ENCODE measurements at regions not wholly inside any gene's neighbourhood (a gene's known extent, or its start where the extent isn't known, plus 50 kb on each side); places are given as distances from the start of the nearest gene placed in this dataset.

DNA sequence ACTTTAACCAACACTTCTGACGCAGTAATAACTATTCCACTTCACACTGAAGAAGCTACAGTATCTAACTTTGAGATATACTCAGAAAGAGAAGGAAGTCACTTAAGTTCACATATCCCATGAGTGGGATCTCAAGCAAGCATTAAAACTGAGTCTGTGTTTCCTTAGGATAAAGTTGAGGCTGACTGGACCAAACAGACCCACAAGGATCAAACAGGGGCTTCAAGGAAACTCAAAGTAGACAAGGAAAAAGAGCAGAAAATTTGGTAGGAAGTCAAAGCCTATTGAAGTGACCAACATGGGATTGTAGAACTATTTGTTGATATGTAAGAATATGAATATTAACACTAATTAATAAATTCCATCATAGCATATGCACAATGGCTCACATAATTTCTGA is 294.9 kb downstream of the ADGB start:
- H3K4me3 Mint-ChIP-seq (ENCODE audit: unreplicated experiment) = no peak overlapping the region
- peaks cover 14% of the 10 kb centered on the region for H3K4me1 Mint-ChIP-seq (ENCODE audit: unreplicated experiment)
- H3K9me3 Mint-ChIP-seq (ENCODE audit: unreplicated experiment) = no peaks in the 10 kb centered on the region
- no peaks in the 10 kb centered on the region for H3K36me3 Mint-ChIP-seq (ENCODE audit: low read depth, unreplicated experiment)
- no peak overlapping the region for H3K27ac Mint-ChIP-seq (ENCODE audit: unreplicated experiment)
- H3K27me3 Mint-ChIP-seq (ENCODE audit: unreplicated experiment) = no peaks in the 10 kb centered on the region
- TF ChIP-seq, protein P1, sequence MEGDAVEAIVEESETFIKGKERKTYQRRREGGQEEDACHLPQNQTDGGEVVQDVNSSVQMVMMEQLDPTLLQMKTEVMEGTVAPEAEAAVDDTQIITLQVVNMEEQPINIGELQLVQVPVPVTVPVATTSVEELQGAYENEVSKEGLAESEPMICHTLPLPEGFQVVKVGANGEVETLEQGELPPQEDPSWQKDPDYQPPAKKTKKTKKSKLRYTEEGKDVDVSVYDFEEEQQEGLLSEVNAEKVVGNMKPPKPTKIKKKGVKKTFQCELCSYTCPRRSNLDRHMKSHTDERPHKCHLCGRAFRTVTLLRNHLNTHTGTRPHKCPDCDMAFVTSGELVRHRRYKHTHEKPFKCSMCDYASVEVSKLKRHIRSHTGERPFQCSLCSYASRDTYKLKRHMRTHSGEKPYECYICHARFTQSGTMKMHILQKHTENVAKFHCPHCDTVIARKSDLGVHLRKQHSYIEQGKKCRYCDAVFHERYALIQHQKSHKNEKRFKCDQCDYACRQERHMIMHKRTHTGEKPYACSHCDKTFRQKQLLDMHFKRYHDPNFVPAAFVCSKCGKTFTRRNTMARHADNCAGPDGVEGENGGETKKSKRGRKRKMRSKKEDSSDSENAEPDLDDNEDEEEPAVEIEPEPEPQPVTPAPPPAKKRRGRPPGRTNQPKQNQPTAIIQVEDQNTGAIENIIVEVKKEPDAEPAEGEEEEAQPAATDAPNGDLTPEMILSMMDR (IDR thresholded peaks at IDR 0.05; ENCODE audit: unreplicated experiment) = no peak
- no peak for DNase-seq (ENCODE audit: low spot score)

DNA sequence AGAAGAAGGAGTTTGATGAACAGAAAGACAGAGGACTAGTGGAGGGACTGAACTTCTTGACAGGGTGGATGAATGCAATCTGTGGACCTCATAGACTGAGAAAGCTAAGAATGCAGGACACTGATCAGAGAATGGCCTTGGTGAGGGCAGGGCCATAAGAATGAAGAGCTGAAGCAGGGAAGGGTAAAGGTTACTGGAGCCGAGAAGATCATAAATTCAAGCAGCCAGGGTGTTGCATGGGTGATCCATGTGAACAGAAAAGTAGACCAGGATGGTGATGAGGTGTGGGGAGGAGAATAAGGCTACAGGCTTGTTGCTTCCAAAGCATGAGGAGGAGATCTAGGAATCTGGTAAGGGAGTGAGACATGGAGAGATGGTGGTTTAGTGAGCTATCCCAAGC is 295.9 kb downstream of the ADGB start:
- TF ChIP-seq, protein P1 (IDR thresholded peaks at IDR 0.05; ENCODE audit: unreplicated experiment) = no peak
- Mint-ChIP-seq H3K4me1 (ENCODE audit: unreplicated experiment) (peaks cover 14% of the 10 kb centered on the region), H3K27ac (ENCODE audit: unreplicated experiment) (no peak overlapping the region), H3K4me3 (ENCODE audit: unreplicated experiment) (no peak overlapping the region), H3K36me3 (ENCODE audit: low read depth, unreplicated experiment) (no peaks in the 10 kb centered on the region), H3K27me3 (ENCODE audit: unreplicated experiment) (no peaks in the 10 kb centered on the region), H3K9me3 (ENCODE audit: unreplicated experiment) (no peaks in the 10 kb centered on the region)
- no peak for DNase-seq (ENCODE audit: low spot score)

DNA sequence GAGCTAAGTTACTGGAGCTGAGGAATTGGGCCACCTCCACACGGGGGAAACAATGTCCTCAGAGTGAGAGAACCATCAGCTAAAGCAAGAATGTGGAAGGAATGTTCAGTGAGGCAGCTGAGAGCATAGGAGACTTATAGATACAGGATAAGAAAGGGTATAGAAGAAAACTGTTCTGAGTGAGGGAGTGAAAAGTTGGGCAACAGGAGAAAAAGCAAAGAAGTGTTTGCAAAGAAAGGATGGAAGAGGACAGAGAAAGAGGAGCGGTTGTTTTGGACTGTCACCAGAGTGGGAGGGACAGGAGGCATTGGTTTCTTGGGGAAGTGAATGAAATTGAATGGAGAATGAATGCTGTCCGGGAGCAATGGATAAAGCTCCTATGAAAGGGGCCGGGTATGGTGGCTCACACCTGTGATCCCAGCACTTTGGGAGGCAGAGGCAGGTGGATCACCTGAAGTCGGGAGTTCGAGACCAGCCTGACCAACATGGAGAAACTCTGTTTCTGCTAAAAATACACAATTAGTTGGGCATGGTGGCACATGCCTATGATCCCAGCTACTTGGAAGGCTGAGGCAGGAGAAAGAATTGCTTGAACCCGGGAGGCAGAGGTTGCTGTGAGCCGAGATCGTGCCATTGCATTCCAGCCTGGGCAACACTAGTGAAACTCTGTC is 296.5 kb downstream of the ADGB start:
- TF ChIP-seq, protein P1 (IDR thresholded peaks at IDR 0.05; ENCODE audit: unreplicated experiment) = no peak
- H3K27me3 Mint-ChIP-seq (ENCODE audit: unreplicated experiment) = no peaks in the 10 kb centered on the region
- H3K27ac Mint-ChIP-seq (ENCODE audit: unreplicated experiment) = no peak overlapping the region

DNA sequence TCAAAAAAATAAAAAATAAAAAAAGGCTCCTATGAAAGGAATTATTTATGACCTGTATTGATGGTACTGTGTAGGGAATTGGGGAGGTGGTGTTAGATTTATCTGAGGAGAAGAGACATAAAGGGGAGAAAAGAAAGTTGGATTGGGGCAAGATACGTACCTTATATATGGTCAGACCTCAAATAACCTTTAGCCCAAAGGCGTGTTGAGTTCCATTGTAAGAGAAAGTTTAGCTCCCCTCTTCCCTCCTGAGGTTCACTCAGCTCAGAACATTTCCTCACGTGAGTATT is 296.9 kb downstream of the ADGB start:
- Mint-ChIP-seq H3K9me3 (ENCODE audit: unreplicated experiment) (no peaks in the 10 kb centered on the region), H3K36me3 (ENCODE audit: low read depth, unreplicated experiment) (no peaks in the 10 kb centered on the region), H3K27ac (ENCODE audit: unreplicated experiment) (no peak overlapping the region), H3K4me3 (ENCODE audit: unreplicated experiment) (no peak overlapping the region), H3K4me1 (ENCODE audit: unreplicated experiment) (peaks cover 14% of the 10 kb centered on the region), H3K27me3 (ENCODE audit: unreplicated experiment) (no peaks in the 10 kb centered on the region)
- TF ChIP-seq, protein P1 (IDR thresholded peaks at IDR 0.05; ENCODE audit: unreplicated experiment) = no peak
- DNase-seq (ENCODE audit: low spot score) = no peak

More for the DNA sequence above, 296.5 kb downstream of the ADGB start:
- DNase-seq (ENCODE audit: low spot score) = no peak
- Mint-ChIP-seq H3K36me3 (ENCODE audit: low read depth, unreplicated experiment) (no peaks in the 10 kb centered on the region), H3K9me3 (ENCODE audit: unreplicated experiment) (no peaks in the 10 kb centered on the region), H3K4me3 (ENCODE audit: unreplicated experiment) (no peak overlapping the region), H3K4me1 (ENCODE audit: unreplicated experiment) (peaks cover 14% of the 10 kb centered on the region)

DNA sequence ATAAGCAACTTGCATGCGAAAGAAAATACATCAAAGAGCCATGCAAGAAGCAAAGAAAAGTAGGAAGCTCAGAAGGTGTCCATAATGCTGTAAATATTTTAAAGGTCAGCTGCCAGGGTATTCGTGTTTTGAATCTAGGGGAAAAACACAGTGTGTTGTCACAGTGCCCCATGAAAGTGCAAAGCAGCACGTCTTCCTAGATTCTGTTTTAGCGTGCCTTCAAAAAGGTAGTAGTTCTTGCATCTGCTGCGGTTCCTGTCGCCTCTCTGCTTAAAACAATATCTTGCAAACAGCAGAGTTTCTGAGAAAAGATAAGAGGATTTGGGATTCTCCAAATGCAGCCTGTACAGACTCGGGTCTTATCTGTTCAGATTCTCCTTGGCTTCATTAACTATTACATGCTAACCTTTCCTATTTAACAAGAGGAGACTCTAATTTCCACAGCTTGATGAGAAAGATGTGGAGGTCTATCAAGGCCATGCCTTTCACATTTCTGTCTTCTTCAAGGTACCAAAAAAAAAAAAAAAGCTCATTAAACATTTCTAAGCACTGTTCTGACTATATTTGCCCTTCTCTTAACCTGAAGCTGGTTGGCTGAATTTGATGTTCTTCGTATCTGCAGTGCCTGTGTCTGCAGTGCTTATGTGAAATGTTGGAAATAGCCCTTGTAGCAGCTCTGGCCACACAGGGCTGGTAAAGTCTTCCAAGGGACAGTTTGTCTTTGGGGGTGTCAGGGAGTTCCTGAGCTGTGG is 297.5 kb downstream of the ADGB start:
- Mint-ChIP-seq H3K36me3 (ENCODE audit: low read depth, unreplicated experiment) (no peaks in the 10 kb centered on the region), H3K4me1 (ENCODE audit: unreplicated experiment) (peaks cover 14% of the 10 kb centered on the region), H3K27me3 (ENCODE audit: unreplicated experiment) (no peaks in the 10 kb centered on the region), H3K27ac (ENCODE audit: unreplicated experiment) (no peak overlapping the region), H3K4me3 (ENCODE audit: unreplicated experiment) (no peak overlapping the region), H3K9me3 (ENCODE audit: unreplicated experiment) (no peaks in the 10 kb centered on the region)
- DNase-seq (ENCODE audit: low spot score) = no peak
- TF ChIP-seq, protein P1 (IDR thresholded peaks at IDR 0.05; ENCODE audit: unreplicated experiment) = no peak
